ENCODE measurements at regions not wholly inside any gene's neighbourhood (a gene's known extent, or its start where the extent isn't known, plus 50 kb on each side); places are given as distances from the start of the nearest gene placed in this dataset.
"Not testable (repeated sequence)": the region's sequence is repeated elsewhere in the genome, so short reads cannot be mapped to it uniquely, and the experiment has no call there.

- no peak for DNase-seq (ENCODE audit: low read depth, low spot score)
Observed at GRCh38 chr6:140398076-140398475, 1023.6 kb upstream of the CITED2 start.

GRCh38 chr6:140397106-140397505 is 1022.7 kb upstream of the CITED2 start:
- no peak for DNase-seq (ENCODE audit: low read depth, low spot score)

DNA sequence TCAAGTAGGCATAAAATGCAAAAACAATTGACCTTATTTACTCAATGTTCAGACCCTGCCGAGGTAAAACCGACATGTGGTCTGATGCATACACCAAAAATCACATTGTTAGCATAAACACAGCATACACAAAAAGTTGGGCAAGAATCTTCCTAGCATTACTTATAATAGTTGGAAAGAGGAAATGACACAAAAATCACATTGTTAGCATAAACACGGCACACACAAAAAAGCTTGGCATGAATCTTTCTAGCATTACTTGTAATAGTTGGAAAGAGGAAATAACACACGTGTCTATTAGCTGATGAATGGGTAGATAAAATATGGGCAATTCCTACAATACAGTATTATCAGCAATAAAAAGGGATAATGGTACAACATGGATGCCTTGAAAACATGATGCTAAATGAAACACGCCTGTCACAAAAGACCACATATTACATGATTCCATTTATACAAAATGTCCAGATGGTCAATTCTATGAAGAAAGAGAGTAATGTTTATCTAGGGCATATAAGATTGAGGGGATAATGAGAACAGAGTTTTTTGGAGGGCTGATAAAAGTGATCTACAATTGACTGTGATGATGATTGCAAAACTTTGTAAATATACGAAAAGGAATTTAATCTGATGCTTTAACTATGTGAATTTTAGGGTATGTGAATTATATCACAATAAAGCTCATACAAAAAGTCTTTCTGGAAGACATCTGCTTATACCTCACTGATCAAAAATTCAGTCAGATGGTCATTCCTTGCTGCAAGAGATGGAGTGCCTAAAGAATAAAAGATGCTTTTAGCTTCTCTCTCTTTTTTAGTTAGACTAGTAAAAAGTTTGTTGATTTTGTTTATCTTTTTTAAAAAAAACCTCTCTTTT is 1019.5 kb upstream of the CITED2 start:
- DNase-seq (ENCODE audit: low read depth, low spot score) = no peak

GRCh38 chr6:140388815-140389214 is 1014.4 kb upstream of the CITED2 start:
- no peak for DNase-seq (ENCODE audit: low read depth, low spot score)

- no peak for DNase-seq (ENCODE audit: low read depth, low spot score)
Observed at GRCh38 chr6:140388192-140388802, 1013.8 kb upstream of the CITED2 start.

DNA sequence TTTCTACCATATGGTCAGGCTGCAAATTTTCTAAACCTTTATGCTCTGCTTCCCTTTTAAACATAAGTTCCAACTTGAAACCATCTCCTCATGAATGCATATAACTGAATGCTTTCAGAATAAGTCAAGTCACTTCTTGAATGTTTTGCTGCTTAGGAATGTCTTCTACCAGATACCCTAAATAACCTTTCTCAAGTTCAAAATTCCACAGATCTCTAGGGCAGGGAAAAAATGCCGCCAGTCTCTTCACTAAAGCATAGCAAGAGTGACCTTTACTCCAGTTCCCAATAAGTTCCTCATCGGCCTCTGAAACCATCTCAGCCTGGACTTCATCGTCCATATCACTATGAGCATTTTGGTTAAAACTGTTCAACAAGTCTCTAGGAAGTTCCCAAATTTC is 1011.2 kb upstream of the CITED2 start:
- no peak for DNase-seq (ENCODE audit: low read depth, low spot score)

GRCh38 chr6:140382355-140382754 is 1007.9 kb upstream of the CITED2 start:
- no peak for DNase-seq (ENCODE audit: low read depth, low spot score)

- DNase-seq (ENCODE audit: low read depth, low spot score) = no peak
Observed at GRCh38 chr6:140380427-140381218, 1006.2 kb upstream of the CITED2 start.

DNA sequence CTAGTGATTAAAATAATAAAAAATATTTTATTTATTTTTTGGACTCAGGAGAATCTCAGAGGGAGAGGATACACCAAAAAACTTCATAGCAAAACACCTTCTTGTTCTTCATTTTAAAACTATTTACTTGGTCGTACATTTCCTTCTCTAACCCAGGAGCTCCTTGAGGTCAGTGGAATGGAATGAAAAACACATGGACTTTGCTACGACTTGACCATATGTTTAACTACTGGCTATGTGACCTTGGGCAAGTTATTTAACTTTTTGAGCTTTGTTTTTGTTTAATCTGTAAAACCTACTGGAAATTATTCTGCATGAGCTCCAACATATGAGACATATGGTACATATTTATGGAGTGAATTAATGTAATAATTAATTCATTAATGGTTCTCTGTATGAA is 1005.5 kb upstream of the CITED2 start:
- no peak for DNase-seq (ENCODE audit: low read depth, low spot score)

DNA sequence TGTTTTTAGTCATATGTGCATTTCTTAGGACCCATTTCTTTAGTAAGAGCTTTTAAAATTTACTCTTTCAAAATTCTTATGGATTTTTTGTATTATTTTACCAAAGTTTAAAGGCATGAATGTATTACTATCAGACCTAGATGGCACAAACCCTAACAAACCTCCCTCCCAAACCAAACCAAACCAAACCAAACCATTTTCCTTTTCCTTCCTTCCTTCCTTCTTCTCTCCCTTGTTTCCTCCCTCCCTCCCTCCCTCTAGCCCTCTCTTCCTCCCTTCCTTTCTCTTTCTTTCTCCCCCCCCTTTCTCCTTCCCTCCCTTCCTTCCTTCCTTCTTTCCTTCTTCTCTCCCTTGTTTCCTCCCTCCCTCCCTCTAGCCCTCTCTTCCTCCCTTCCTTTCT is 1001.8 kb upstream of the CITED2 start:
- no peak for DNase-seq (ENCODE audit: low read depth, low spot score)

- DNase-seq (ENCODE audit: low read depth, low spot score) = not testable (repeated sequence)
Observed at GRCh38 chr6:140373728-140374127, 999.3 kb upstream of the CITED2 start.

DNA sequence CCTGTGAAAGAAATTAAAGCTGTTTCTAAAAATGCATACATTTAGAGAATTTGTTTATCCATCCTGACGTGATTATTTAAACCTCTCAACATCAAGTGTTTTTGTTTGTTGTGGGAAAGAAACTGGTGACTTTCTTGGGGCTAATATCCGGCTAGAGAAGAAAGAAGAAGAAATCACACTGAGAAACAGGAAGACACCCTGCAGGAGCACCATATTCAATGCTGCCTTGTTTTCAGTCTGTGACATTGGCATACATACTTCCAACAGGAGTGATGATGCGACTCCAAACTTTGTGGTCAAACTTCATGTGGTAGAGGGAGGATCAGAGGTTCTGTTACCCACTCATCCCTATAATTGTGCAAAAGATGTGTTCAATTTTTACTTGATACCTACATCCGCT is 997.6 kb upstream of the CITED2 start:
- DNase-seq (ENCODE audit: low read depth, low spot score) = no peak

GRCh38 chr6:140370976-140371870 is 996.8 kb upstream of the CITED2 start:
- no peak for DNase-seq (ENCODE audit: low read depth, low spot score)

DNA sequence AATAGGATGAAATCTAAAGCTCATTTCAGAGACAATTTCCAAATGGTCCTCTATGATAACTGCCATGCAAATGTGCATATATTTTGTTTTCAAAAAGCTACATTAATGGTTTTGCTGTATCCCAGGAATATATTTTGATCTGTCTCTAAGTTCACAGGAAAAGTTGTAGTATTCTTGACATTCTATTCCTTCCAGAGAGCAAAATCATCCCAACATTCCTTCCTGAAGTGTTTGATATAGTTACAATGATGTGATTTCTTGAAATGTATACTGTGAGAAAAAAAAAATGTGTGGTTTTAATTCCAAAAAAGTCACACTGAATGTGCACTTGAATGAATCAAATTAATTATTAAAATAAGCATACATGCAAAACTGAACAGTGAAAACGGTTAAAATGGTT is 996.0 kb upstream of the CITED2 start:
- DNase-seq (ENCODE audit: low read depth, low spot score) = no peak

GRCh38 chr6:140366991-140367390 is 992.5 kb upstream of the CITED2 start:
- peak; percentile 72 for DNase-seq (ENCODE audit: low read depth, low spot score)

GRCh38 chr6:140364916-140365315 is 990.5 kb upstream of the CITED2 start:
- DNase-seq (ENCODE audit: low read depth, low spot score) = no peak

DNA sequence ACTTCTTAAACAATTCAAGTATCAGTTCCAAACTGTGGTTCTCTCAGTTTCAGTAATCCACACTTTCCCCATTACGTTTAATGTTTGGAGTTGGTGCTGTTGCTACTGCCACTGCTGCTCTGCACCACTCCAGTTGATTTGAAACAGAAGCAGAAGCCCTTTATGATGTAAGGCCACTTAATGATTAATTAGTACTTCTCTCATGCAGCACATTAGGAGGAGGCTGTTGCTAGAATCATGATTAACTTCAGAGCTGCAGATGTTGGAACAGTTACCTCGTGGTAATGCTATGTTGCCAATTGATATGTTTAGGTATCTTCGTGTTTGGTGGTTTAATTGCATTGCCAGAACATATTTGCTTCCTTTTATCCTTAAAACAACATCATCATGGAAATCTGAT is 986.2 kb upstream of the CITED2 start:
- DNase-seq (ENCODE audit: low read depth, low spot score) = no peak

DNA sequence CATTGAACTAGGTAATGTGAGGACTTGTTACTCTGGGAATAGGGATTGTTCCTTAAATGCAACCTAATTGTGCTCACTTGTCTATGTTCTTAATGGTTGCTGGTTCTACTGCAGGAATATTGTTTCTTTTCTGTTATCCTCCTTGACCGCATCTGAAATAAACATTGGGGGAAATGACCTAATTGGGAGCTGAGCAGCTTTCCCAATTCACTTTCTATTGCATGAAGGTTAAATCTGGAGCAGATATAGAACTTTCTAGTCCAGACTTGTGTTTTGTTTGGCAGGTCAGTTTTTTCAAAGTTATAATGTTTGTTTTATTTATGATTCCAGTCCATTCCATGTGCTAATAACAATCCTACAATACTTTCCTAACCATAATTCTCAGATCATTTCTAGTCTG is 981.0 kb upstream of the CITED2 start:
- no peak for DNase-seq (ENCODE audit: low read depth, low spot score)

- no peak for DNase-seq (ENCODE audit: low read depth, low spot score)
Observed at GRCh38 chr6:140354296-140354695, 979.8 kb upstream of the CITED2 start.

DNA sequence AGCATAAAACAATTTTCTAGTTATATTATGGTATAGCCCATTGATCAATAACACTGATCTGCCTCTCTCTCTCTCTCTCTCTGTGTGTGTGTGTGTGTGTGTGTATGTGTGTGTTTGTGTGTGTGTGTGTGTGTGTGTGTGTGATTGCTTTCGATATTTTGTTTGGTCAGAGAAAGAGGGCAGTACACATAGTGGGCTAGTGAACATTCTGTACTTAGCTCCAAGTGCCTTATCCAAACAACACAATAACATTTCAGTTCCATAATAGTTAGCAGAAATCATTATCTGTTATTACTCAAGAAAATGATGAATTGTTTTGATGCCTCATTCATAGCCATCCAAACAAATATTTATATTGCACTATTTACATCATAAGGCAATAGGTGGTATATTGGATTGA is 979.1 kb upstream of the CITED2 start:
- DNase-seq (ENCODE audit: low read depth, low spot score) = no peak

GRCh38 chr6:140346428-140346827 is 972.0 kb upstream of the CITED2 start:
- DNase-seq (ENCODE audit: low read depth, low spot score) = no peak

All from ELF-1 (cell line).